ENCODE measurements at regions not wholly inside any gene's neighbourhood (a gene's known extent, or its start where the extent isn't known, plus 50 kb on each side); places are given as distances from the start of the nearest gene placed in this dataset.

- no peaks in the 10 kb centered on the region for H3K9me2 ChIP-seq (ENCODE audit: low read depth, low read length)
- H2AFZ ChIP-seq (ENCODE audit: low read length) = no peak overlapping the region
- TF ChIP-seq CTCF (IDR thresholded peaks at IDR 0.05; ENCODE audit: low read length) = no peak
- no peak for TF ChIP-seq EZH2 (IDR thresholded peaks at IDR 0.05; ENCODE audit: borderline replicate concordance, low read length)
- no peaks in the 10 kb centered on the region for H3K36me3 ChIP-seq (ENCODE audit: insufficient read depth, low read length)
- H3K9ac ChIP-seq (ENCODE audit: low read length) = no peak overlapping the region
- H3K4me1 ChIP-seq (ENCODE audit: insufficient read depth, low read length, severe bottlenecking) = no peaks in the 10 kb centered on the region
- H3K27me3 ChIP-seq (ENCODE audit: insufficient read depth, low read length) = no peaks in the 10 kb centered on the region
- H3K9me3 ChIP-seq (ENCODE audit: low read length) = no peaks in the 10 kb centered on the region
- H3F3A ChIP-seq (ENCODE audit: insufficient read depth, low read length) = no peaks in the 10 kb centered on the region
- no peaks in the 10 kb centered on the region for H3K79me2 ChIP-seq (ENCODE audit: insufficient read depth, low read length)
- no peak overlapping the region for H3K4me3 ChIP-seq (ENCODE audit: low read depth, low read length, poor library complexity, severe bottlenecking)
- H4K20me1 ChIP-seq (ENCODE audit: insufficient read depth, low read length) = no peaks in the 10 kb centered on the region
- H3K27ac ChIP-seq (ENCODE audit: low read depth, low read length, poor library complexity, severe bottlenecking) = no peak overlapping the region
- H3K4me2 ChIP-seq (ENCODE audit: low read length) = no peak overlapping the region
Measured at GRCh38 chr15:39252134-39252470, 328.8 kb upstream of the THBS1 start.

- TF ChIP-seq CTCF (IDR thresholded peaks at IDR 0.05; ENCODE audit: low read length) (no peak), EZH2 (IDR thresholded peaks at IDR 0.05; ENCODE audit: borderline replicate concordance, low read length) (no peak)
- Histone ChIP-seq H3K27ac (ENCODE audit: low read depth, low read length, poor library complexity, severe bottlenecking) (no peak overlapping the region), H3K79me2 (ENCODE audit: insufficient read depth, low read length) (no peaks in the 10 kb centered on the region), H3K27me3 (ENCODE audit: insufficient read depth, low read length) (no peaks in the 10 kb centered on the region), H3K9me2 (ENCODE audit: low read depth, low read length) (no peaks in the 10 kb centered on the region), H3K9ac (ENCODE audit: low read length) (no peak overlapping the region), H3K4me1 (ENCODE audit: insufficient read depth, low read length, severe bottlenecking) (no peaks in the 10 kb centered on the region), H3K4me3 (ENCODE audit: low read depth, low read length, poor library complexity, severe bottlenecking) (no peak overlapping the region), H3F3A (ENCODE audit: insufficient read depth, low read length) (no peaks in the 10 kb centered on the region), H3K9me3 (ENCODE audit: low read length) (no peaks in the 10 kb centered on the region), H3K36me3 (ENCODE audit: insufficient read depth, low read length) (no peaks in the 10 kb centered on the region), H3K4me2 (ENCODE audit: low read length) (no peak overlapping the region), H2AFZ (ENCODE audit: low read length) (no peak overlapping the region), H4K20me1 (ENCODE audit: insufficient read depth, low read length) (no peaks in the 10 kb centered on the region)
Measured at GRCh38 chr15:39253552-39253951, 327.3 kb upstream of the THBS1 start.

GRCh38 chr15:39254181-39254580 is 326.7 kb upstream of the THBS1 start:
- Histone ChIP-seq H3K9me3 (ENCODE audit: low read length) (no peaks in the 10 kb centered on the region), H3F3A (ENCODE audit: insufficient read depth, low read length) (no peaks in the 10 kb centered on the region), H3K4me3 (ENCODE audit: low read depth, low read length, poor library complexity, severe bottlenecking) (no peak overlapping the region), H3K9ac (ENCODE audit: low read length) (no peak overlapping the region), H4K20me1 (ENCODE audit: insufficient read depth, low read length) (no peaks in the 10 kb centered on the region), H3K4me2 (ENCODE audit: low read length) (no peak overlapping the region), H2AFZ (ENCODE audit: low read length) (no peak overlapping the region), H3K4me1 (ENCODE audit: insufficient read depth, low read length, severe bottlenecking) (no peaks in the 10 kb centered on the region), H3K9me2 (ENCODE audit: low read depth, low read length) (no peaks in the 10 kb centered on the region), H3K79me2 (ENCODE audit: insufficient read depth, low read length) (no peaks in the 10 kb centered on the region), H3K27ac (ENCODE audit: low read depth, low read length, poor library complexity, severe bottlenecking) (no peak overlapping the region), H3K36me3 (ENCODE audit: insufficient read depth, low read length) (no peaks in the 10 kb centered on the region), H3K27me3 (ENCODE audit: insufficient read depth, low read length) (no peaks in the 10 kb centered on the region)
- TF ChIP-seq CTCF (IDR thresholded peaks at IDR 0.05; ENCODE audit: low read length) (no peak), EZH2 (IDR thresholded peaks at IDR 0.05; ENCODE audit: borderline replicate concordance, low read length) (no peak)
